ENCODE measurements at regions not wholly inside any gene's neighbourhood (a gene's known extent, or its start where the extent isn't known, plus 50 kb on each side); places are given as distances from the start of the nearest gene placed in this dataset.

DNA sequence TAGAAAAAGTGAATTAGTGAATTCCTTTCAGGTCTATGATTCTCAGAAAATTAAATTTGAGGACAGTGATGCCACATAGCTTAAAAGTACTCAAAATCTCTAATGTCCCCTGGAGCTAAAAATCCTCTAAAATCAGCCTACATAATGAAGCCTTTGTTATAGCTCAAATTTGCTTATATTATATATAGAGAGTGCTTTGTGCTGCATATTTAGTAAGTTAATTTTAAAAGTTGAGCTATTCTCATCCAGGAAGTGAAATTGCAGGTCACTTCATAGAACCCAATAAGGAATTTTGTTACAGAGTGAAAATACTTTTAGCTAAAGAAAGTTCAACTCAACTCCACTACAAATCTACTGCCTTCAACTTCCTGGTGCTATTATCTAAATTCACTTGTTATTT is 507.5 kb upstream of the MAP3K7 start:
- TF ChIP-seq, protein P1, sequence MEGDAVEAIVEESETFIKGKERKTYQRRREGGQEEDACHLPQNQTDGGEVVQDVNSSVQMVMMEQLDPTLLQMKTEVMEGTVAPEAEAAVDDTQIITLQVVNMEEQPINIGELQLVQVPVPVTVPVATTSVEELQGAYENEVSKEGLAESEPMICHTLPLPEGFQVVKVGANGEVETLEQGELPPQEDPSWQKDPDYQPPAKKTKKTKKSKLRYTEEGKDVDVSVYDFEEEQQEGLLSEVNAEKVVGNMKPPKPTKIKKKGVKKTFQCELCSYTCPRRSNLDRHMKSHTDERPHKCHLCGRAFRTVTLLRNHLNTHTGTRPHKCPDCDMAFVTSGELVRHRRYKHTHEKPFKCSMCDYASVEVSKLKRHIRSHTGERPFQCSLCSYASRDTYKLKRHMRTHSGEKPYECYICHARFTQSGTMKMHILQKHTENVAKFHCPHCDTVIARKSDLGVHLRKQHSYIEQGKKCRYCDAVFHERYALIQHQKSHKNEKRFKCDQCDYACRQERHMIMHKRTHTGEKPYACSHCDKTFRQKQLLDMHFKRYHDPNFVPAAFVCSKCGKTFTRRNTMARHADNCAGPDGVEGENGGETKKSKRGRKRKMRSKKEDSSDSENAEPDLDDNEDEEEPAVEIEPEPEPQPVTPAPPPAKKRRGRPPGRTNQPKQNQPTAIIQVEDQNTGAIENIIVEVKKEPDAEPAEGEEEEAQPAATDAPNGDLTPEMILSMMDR (conservative IDR thresholded peaks at IDR 0.05 in 1 of 2, IDR thresholded peaks at IDR 0.05 in 1 of 2; ENCODE audit: low read depth in 1 of 2, low read length in 2 of 2) = no peak
- no peak for TF ChIP-seq EZH2 (IDR thresholded peaks at IDR 0.05; ENCODE audit: low read length, missing control alignments)

All from fibroblast of lung (primary cell).